ENCODE measurements at regions not wholly inside any gene's neighbourhood (a gene's known extent, or its start where the extent isn't known, plus 50 kb on each side); places are given as distances from the start of the nearest gene placed in this dataset.

- DNase-seq (ENCODE audit: low spot score) (no peak), ATAC-seq (no peak), FAIRE-seq (no peak)
- H3K9ac ChIP-seq (ENCODE audit: insufficient read depth, low read depth, low read length) = no peak overlapping the region
- in situ Hi-C loops (cut with HindIII; ENCODE audit: extremely low pct_ligation_motif_present, low pct_unique_long_range_greater_than_20kb) = no loop called here
- BruUV-seq (replicated peaks) = no TSS peak
- no peak overlapping the region for H3K4me2 ChIP-seq (ENCODE audit: low read depth, low read length)
- no peak overlapping the region for H2AFZ ChIP-seq (ENCODE audit: low read length)
- intact Hi-C loops (cut with micrococcal nuclease; ENCODE audit: unreplicated experiment) = no loop called here
- ChIA-PET POLR2A (no interaction called here), CTCF (ENCODE audit: low intra/inter-chr PET ratio, low total read pairs) (no interaction called here)
- no peaks in the 10 kb centered on the region for H3K79me2 ChIP-seq (ENCODE audit: insufficient read depth, low read length)
- H3K9me3 ChIP-seq (ENCODE audit: low read length) = no peaks in the 10 kb centered on the region
- H3K27me3 ChIP-seq (ENCODE audit: control insufficient read depth in 1 of 2, insufficient read depth in 2 of 2, low read length in 2 of 2) = no peaks in the 10 kb centered on the region
- H3K27ac ChIP-seq (ENCODE audit: extremely low read length, insufficient read depth, low read length) = no peak overlapping the region
- no peaks in the 10 kb centered on the region for H3K36me3 ChIP-seq (replicated peaks in 1 of 2; ENCODE audit: control insufficient read depth in 1 of 2, insufficient read depth in 2 of 2, low read length in 2 of 2)
- WGBS (ENCODE audit: low lambda C conversion rate) = 29% methylated on average over 7 of the region's 7 CpGs
- H4K20me1 ChIP-seq (ENCODE audit: insufficient read depth, low read length) = no peaks in the 10 kb centered on the region
- TF ChIP-seq PATZ1 (CRISPR knock-in tag; IDR thresholded peaks at IDR 0.05) = no peak
- TF ChIP-seq CENPT (CRISPR knock-in tag; IDR thresholded peaks at IDR 0.05; ENCODE audit: low read depth) = no peak
- no peak for TF ChIP-seq HIVEP1 (CRISPR knock-in tag; IDR thresholded peaks at IDR 0.05)
- no peak overlapping the region for H3K4me3 ChIP-seq (replicated peaks in 1 of 3; ENCODE audit: insufficient read depth in 1 of 3, low read depth in 2 of 3, low read length in 3 of 3)
- H3K4me1 ChIP-seq (ENCODE audit: insufficient read depth, low read length) = no peaks in the 10 kb centered on the region
Measured at GRCh38 chr13:72180253-72180952, 313.4 kb upstream of the DACH1 start.

GRCh38 chr13:72174549-72174948 lies 307.5 kb upstream of the DACH1 start:
- no TSS peak for BruUV-seq (replicated peaks)
- in situ Hi-C loops (cut with HindIII; ENCODE audit: extremely low pct_ligation_motif_present, low pct_unique_long_range_greater_than_20kb) = no loop called here
- intact Hi-C loops (cut with micrococcal nuclease; ENCODE audit: unreplicated experiment) = no loop called here
- ATAC-seq = no peak
- no peaks in the 10 kb centered on the region for H4K20me1 ChIP-seq (ENCODE audit: insufficient read depth, low read length)
- no peak overlapping the region for H3K4me3 ChIP-seq (replicated peaks in 1 of 3; ENCODE audit: insufficient read depth in 1 of 3, low read depth in 2 of 3, low read length in 3 of 3)
- no peak for DNase-seq (ENCODE audit: low spot score)
- no peak overlapping the region for H3K27ac ChIP-seq (ENCODE audit: extremely low read length, insufficient read depth, low read length)
- CTCF ChIA-PET (ENCODE audit: low intra/inter-chr PET ratio, low total read pairs) = no interaction called here
- no peaks in the 10 kb centered on the region for H3K79me2 ChIP-seq (ENCODE audit: insufficient read depth, low read length)
- TF ChIP-seq NKX3-1 (CRISPR knock-in tag; IDR thresholded peaks at IDR 0.05) (no peak), CEBPB (IDR thresholded peaks at IDR 0.05; ENCODE audit: borderline replicate concordance, low read depth, low read length) (peak; percentile 85)
- H3K27me3 ChIP-seq (ENCODE audit: control insufficient read depth in 1 of 2, insufficient read depth in 2 of 2, low read length in 2 of 2) = no peaks in the 10 kb centered on the region
- H3K4me2 ChIP-seq (ENCODE audit: low read depth, low read length) = no peak overlapping the region
- no peak overlapping the region for H2AFZ ChIP-seq (ENCODE audit: low read length)
- no peaks in the 10 kb centered on the region for H3K36me3 ChIP-seq (replicated peaks in 1 of 2; ENCODE audit: control insufficient read depth in 1 of 2, insufficient read depth in 2 of 2, low read length in 2 of 2)
- no peak overlapping the region for H3K9ac ChIP-seq (ENCODE audit: insufficient read depth, low read depth, low read length)
- FAIRE-seq = no peak
- no peaks in the 10 kb centered on the region for H3K9me3 ChIP-seq (ENCODE audit: low read length)
- POLR2A ChIA-PET = no interaction called here
- H3K4me1 ChIP-seq (ENCODE audit: insufficient read depth, low read length) = no peaks in the 10 kb centered on the region
- WGBS (ENCODE audit: low lambda C conversion rate) = 0% methylated on average over 2 of the region's 2 CpGs
